GM12878 (cell line): ENCODE measurements at regions not wholly inside any gene's neighbourhood (a gene's known extent, or its start where the extent isn't known, plus 50 kb on each side); places are given as distances from the start of the nearest gene placed in this dataset.

Experiments
- ATAC-seq: fragments of 200-7000 bp; cut with Tn5 transposase; 3 replicates; pipeline ENCODE4 v1.9.1; 2020; ENCODE audit warnings: mild to moderate bottlenecking, moderate library complexity
- BruUV-seq: library from RNA; stranded (reverse); fragments of 400-500 nt; replicated peaks from 2 replicates; lab custom pipeline; 2021; lab: Mats Ljungman, UMichigan
- CTCF ChIA-PET: fragments of 300-600 bp; sonication (Branson Sonifier 250); formaldehyde crosslinking; extraction: SDS; loops from one replicate; lab custom pipeline; 2021; ENCODE audit warnings: inconsistent platforms; lab: Yijun Ruan, JAX
- POLR2A ChIA-PET: fragments of 350-600 bp; formaldehyde crosslinking; extraction: SDS; loops from one replicate; lab custom pipeline; 2021; ENCODE audit warnings: inconsistent platforms; lab: Charles Lee
- RAD21 ChIA-PET: fragments of 300-600 bp; sonication (Branson Sonifier 250); formaldehyde crosslinking; loops from one replicate; lab custom pipeline; 2023; ENCODE audit warnings: antibody characterized with exemption; ENCODE audit not compliant: unreplicated experiment; lab: Charles Lee
- SMC1A ChIA-PET: fragments of 300-600 bp; sonication (Branson Sonifier 250); formaldehyde crosslinking; loops from one replicate; lab custom pipeline; 2023; ENCODE audit not compliant: unreplicated experiment, uncharacterized antibody; lab: Charles Lee
- DNase-seq: peaks from one replicate; pipeline ENCODE4 v3.0.0-alpha.2; 2011; ENCODE audit warnings: low read depth, low spot score
- FAIRE-seq: peaks from 3 replicates; lab custom pipeline; 2011; peaks lifted over from hg19 to GRCh38; lab: Jason Lieb, UNC
- H2AFZ ChIP-seq: 2 replicates; pipeline ENCODE4 v1.6.0; 2011; ENCODE audit warnings: low read depth, low read length, control low read depth; ENCODE audit not compliant: control insufficient read depth
- H3K27ac ChIP-seq: 2 replicates; pipeline ENCODE4 v1.5.1; 2011; ENCODE audit warnings: control low read depth; ENCODE audit not compliant: control insufficient read depth, insufficient read depth
- H3K27me3 ChIP-seq, 2 experiments: replicated peaks in 1 of 2; 2 replicates each; pipeline versions ENCODE4 v1.6.0 to v1.6.1; 2011; ENCODE audit warnings: low read length in 1 of 2; ENCODE audit not compliant: control insufficient read depth in 2 of 2, insufficient read depth in 2 of 2
- H3K36me3 ChIP-seq, 2 experiments: 2 replicates each; pipeline ENCODE4 v1.5.1; 2011; ENCODE audit warnings: low read length in 1 of 2; ENCODE audit not compliant: control insufficient read depth in 2 of 2, insufficient read depth in 2 of 2
- H3K4me1 ChIP-seq: 2 replicates; pipeline ENCODE4 v1.6.1; 2011; ENCODE audit warnings: mild to moderate bottlenecking, low read length, moderate library complexity, mixed read lengths; ENCODE audit not compliant: control insufficient read depth, insufficient read depth
- H3K4me2 ChIP-seq: 2 replicates; pipeline ENCODE4 v1.6.0; 2011; ENCODE audit warnings: control low read depth; ENCODE audit not compliant: control insufficient read depth, insufficient read depth
- H3K4me3 ChIP-seq: fragments of 200-600 bp; sonication (generic); 2 replicates; pipeline ENCODE4 v1.5.1; 2016
- H3K79me2 ChIP-seq: 2 replicates; pipeline ENCODE4 v1.6.0; 2011; ENCODE audit warnings: low read length; ENCODE audit not compliant: control insufficient read depth, insufficient read depth
- H3K9ac ChIP-seq: 2 replicates; pipeline ENCODE4 v1.8.0; 2011; ENCODE audit warnings: low read length, control low read depth, mixed read lengths; ENCODE audit not compliant: control insufficient read depth, insufficient read depth
- H3K9me3 ChIP-seq: replicated peaks from 3 replicates; pipeline ENCODE4 v1.5.1; 2011; ENCODE audit warnings: mild to moderate bottlenecking, low read length; ENCODE audit not compliant: control insufficient read depth, insufficient read depth
- H4K20me1 ChIP-seq: 2 replicates; pipeline ENCODE4 v1.6.0; 2011; ENCODE audit not compliant: control insufficient read depth, insufficient read depth
- BCL3 ChIP-seq: IDR thresholded peaks from 2 replicates; pipeline ENCODE4 v1.6.1; 2011; ENCODE audit warnings: borderline replicate concordance, low read depth, mild to moderate bottlenecking, moderate library complexity, low read length; ENCODE audit not compliant: insufficient read depth, poor library complexity, severe bottlenecking
- FOS ChIP-seq: IDR thresholded peaks from 3 replicates; pipeline ENCODE4 v1.6.1; 2011; ENCODE audit warnings: borderline replicate concordance; ENCODE audit not compliant: insufficient read length; ENCODE audit errors: extremely low read depth
- HCFC1 ChIP-seq: fragments of 150-350 bp; IDR thresholded peaks from 2 replicates; pipeline ENCODE4 v1.6.1; 2014; ENCODE audit warnings: low read length
- NFXL1 ChIP-seq: fragments of 450-650 bp; IDR thresholded peaks from 2 replicates; pipeline ENCODE4 v1.6.1; 2017; ENCODE audit warnings: antibody characterized with exemption, mild to moderate bottlenecking, borderline replicate concordance
- PAX8 ChIP-seq: fragments of 450-650 bp; IDR thresholded peaks from 2 replicates; pipeline ENCODE4 v1.6.1; 2017; ENCODE audit warnings: mild to moderate bottlenecking, moderate library complexity
- PRDM15 ChIP-seq: fragments of 450-650 bp; formaldehyde crosslinking; IDR thresholded peaks from 2 replicates; pipeline ENCODE4 v1.4.0; 2020; ENCODE audit warnings: mild to moderate bottlenecking, moderate library complexity
- RAD21 ChIP-seq: IDR thresholded peaks from 2 replicates; pipeline ENCODE4 v1.6.1; 2011; ENCODE audit warnings: mild to moderate bottlenecking, low read depth, low read length, moderate library complexity; ENCODE audit not compliant: insufficient read depth
- SUPT20H ChIP-seq: IDR thresholded peaks from 2 replicates; pipeline ENCODE4 v1.6.1; 2011; ENCODE audit warnings: low read depth, mild to moderate bottlenecking, low read length, moderate library complexity, borderline replicate concordance; ENCODE audit not compliant: control insufficient read depth
- TAF1 ChIP-seq: IDR thresholded peaks from 2 replicates; pipeline ENCODE4 v1.6.1; 2011; ENCODE audit warnings: mild to moderate bottlenecking, low read depth, low read length, borderline replicate concordance
- WGBS: methylation state at CpG from one replicate; pipeline ENCODE4 v1.1.6; 2016; ENCODE audit warnings: low lambda C conversion rate; ENCODE audit not compliant: insufficient replicate concordance, insufficient coverage; ENCODE audit errors: missing lambda C conversion rate; 5-methylcytosine and 5-hydroxymethylcytosine counted together
- in situ Hi-C: fragments of 300-500 bp; cut with MboI; formaldehyde crosslinking; loops from 9 replicates; pipeline ENCODE4 v1.14.3; 2018; ENCODE audit warnings: mixed read lengths
- intact Hi-C: fragments of 100-400 bp; cut with micrococcal nuclease; formaldehyde crosslinking; loops from one replicate; pipeline ENCODE4 v1.14.2; 2022; ENCODE audit not compliant: unreplicated experiment

- in situ Hi-C loops = no loop called here
- DNase-seq (no peak), FAIRE-seq (no peak)
Measured at GRCh38 chr5:98341038-98342032, 432.1 kb upstream of the RGMB start.

More at GRCh38 chr5:98341038-98342032, 432.1 kb upstream of the RGMB start:
- 7% methylated on average over 4 of the region's 4 CpGs for WGBS
- no peak overlapping the region for H3K9ac ChIP-seq
- H3K4me2 ChIP-seq = no peak overlapping the region
- POLR2A ChIA-PET = no interaction called here
- H4K20me1 ChIP-seq = no peaks in the 10 kb centered on the region
- intact Hi-C loops = no loop called here
- no peaks in the 10 kb centered on the region for H3K36me3 ChIP-seq
- H3K9me3 ChIP-seq = no peaks in the 10 kb centered on the region
- H3K79me2 ChIP-seq = no peaks in the 10 kb centered on the region
- TF ChIP-seq HCFC1 (no peak), NFXL1 (no peak), PAX8 (no peak), PRDM15 (CRISPR knock-in tag) (no peak), RAD21 (no peak), FOS (no peak), SUPT20H (no peak), TAF1 (no peak), BCL3 (no peak)
- CTCF ChIA-PET = no interaction called here
- no TSS peak for BruUV-seq
- SMC1A ChIA-PET = interaction anchor here (0.6 kb wide), 1 partner anchor 991 kb away, joined by 3 read pairs; no protein-coding TSS in a partner anchor
- H3K4me3 ChIP-seq = no peak overlapping the region
- no peak overlapping the region for H2AFZ ChIP-seq
- no peak overlapping the region for H3K27ac ChIP-seq
- no peak for ATAC-seq
- no peaks in the 10 kb centered on the region for H3K4me1 ChIP-seq
- no peaks in the 10 kb centered on the region for H3K27me3 ChIP-seq
- RAD21 ChIA-PET = no interaction called here
